Esophagus muscularis mucosa (tissue), 3 donors: ENCODE measurements at regions not wholly inside any gene's neighbourhood (a gene's known extent, or its start where the extent isn't known, plus 50 kb on each side); places are given as distances from the start of the nearest gene placed in this dataset.

Source experiments
- CTCF ChIP-seq, 3 experiments: fragments of 200-600 bp in 2 of 3; fragments of 450-650 bp in 1 of 3; sonication (generic) in 2 of 3; IDR thresholded peaks; one replicate each; pipeline ENCODE4 v1.5.1; 2017 to 2019; ENCODE audit warnings: antibody characterized with exemption in 3 of 3, mild to moderate bottlenecking in 2 of 3, moderate library complexity in 1 of 3
- POLR2A ChIP-seq: fragments of 450-650 bp; IDR thresholded peaks from one replicate; pipeline ENCODE4 v1.6.1; 2017; ENCODE audit warnings: antibody characterized with exemption, moderate library complexity, mild to moderate bottlenecking, low read depth

GRCh38 chr5:117271656-117272055 lies 697.0 kb upstream of the SEMA6A start:
- TF ChIP-seq CTCF (IDR thresholded peaks at IDR 0.05) (no peak), POLR2A (no peak)
